GM18907 (cell line): ENCODE measurements at regions not wholly inside any gene's neighbourhood (a gene's known extent, or its start where the extent isn't known, plus 50 kb on each side); places are given as distances from the start of the nearest gene placed in this dataset.
"Not testable (repeated sequence)": the region's sequence is repeated elsewhere in the genome, so short reads cannot be mapped to it uniquely, and the experiment has no call there.

Source experiments
- ATAC-seq: cut with Tn5 transposase; IDR thresholded peaks from one replicate; pipeline ENCODE4 v1.9.1; 2021; ENCODE audit warnings: mild to moderate bottlenecking, moderate library complexity; ENCODE audit not compliant: unreplicated experiment

DNA sequence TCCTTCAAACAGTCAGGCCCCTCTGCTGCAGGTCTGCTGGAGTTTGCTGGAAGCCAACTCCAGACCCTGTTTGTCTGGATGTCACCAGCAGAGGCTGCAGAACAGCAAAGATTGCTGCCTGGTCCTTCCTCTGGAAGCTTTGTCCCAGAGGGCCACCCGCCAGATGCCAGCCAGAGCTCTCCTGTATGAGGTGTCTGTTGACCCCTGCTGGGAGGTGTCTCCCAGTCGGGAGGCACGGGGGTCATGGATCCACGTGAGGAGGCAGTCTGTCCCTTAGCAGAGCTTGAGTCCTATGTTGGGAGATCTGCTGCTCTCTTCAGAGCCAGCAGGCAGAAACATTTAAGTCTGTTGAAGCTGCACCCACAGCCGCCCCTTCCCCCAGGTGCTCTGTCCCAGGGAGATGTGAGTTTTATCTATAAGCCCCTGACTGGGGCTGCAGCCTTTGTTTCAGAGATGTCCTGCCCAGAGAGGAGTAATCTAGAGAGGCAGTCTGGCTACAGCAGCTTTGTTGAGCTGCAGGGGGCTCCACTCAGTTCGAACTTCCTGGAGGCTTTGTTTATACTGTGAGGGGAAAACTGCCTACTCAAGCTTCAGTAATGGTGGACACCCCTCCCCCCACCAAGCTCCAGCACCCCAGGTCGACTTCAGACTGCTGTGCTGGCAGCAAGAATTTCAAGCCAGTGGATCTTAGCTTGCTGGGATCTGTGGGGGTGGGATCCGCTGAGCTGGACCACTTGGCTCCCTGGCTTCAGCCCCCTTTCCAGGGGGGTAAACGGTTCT is 72.1 kb downstream of the OGFRL1 start:
- not testable (repeated sequence) for ATAC-seq

GRCh38 chr6:71364889-71365542 is 76.4 kb downstream of the OGFRL1 start:
- ATAC-seq: no peak

- no peak for ATAC-seq
These were observed 79.1 kb downstream of the OGFRL1 start for GRCh38 chr6:71367756-71368155.

DNA sequence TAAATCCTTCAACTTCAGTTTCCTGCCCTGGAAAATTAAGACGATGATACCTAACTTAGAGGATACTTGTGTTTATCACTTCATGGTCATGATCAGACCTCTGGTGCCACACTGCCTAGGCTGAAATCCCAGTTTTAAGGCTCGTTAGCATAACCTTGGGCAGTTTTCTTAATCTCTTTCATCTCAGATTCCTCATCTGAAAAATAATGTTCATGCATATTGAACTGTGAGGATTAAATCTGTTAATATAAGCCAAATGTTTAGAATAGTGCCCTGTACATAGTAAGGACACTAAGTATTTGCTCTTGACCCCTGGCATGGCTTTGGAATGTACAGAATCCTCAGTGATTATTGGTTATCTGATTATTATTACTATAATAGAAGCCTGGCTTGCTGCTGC is 79.7 kb downstream of the OGFRL1 start:
- ATAC-seq: no peak

GRCh38 chr6:71371559-71371958 is 82.9 kb downstream of the OGFRL1 start:
- no peak for ATAC-seq

DNA sequence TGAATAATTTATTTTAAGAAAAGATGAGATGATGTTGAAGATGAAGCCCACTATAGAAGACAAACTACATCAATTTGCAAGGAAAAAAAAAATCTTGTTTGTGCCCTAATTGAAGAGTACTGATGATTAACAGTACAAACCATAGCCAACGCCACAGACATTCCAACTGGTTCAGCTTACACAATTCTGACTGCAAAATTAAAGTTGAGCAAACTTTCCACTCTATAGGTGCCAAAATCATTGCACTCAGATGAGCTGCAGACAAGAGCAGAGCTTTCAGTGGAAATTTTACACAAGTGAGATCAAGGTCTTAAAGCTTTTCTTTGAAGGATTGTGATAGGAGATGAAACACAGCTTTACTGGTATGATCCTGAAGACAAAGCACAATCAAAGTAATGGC is 85.3 kb downstream of the OGFRL1 start:
- no peak for ATAC-seq

DNA sequence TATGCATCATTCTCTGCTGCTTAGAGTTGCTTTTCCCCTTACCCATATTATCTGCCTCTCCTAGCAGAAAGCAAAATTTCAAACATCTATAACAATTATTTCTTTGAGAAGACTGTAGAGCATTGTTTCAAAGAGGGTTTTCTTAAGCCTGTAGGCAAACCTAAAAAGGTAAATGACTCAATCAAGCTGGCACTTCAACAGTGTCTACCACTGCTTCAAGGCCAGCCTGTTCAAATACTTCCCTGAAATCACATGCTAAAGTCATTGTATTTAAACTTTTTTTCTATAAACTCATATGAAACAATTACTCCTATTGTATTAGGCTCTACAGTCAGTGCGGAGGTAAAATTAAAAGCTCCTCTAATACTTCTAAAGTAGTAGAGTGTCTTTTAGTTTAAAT is 87.1 kb downstream of the OGFRL1 start:
- ATAC-seq: no peak

DNA sequence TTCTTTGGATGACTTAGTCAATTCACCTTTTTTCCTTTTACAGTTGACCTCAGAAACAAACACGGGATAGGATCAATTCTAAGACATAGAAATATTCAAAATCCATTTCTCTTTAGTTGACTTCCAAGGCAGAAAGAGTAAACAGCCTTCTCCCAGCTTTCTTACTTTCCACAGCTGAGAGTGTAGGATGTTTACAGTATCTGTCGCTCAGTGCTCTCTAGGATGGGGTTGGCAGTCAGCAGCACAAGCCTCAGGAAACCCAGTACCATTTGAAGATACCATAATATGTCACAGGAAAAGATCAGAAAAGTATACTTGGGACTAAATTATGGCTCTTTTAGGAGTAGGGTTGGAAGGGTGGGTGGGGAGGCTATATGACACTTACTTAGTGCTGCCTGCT is 88.2 kb downstream of the OGFRL1 start:
- no peak for ATAC-seq

GRCh38 chr6:71383476-71383875 is 94.9 kb downstream of the OGFRL1 start:
- ATAC-seq: no peak

DNA sequence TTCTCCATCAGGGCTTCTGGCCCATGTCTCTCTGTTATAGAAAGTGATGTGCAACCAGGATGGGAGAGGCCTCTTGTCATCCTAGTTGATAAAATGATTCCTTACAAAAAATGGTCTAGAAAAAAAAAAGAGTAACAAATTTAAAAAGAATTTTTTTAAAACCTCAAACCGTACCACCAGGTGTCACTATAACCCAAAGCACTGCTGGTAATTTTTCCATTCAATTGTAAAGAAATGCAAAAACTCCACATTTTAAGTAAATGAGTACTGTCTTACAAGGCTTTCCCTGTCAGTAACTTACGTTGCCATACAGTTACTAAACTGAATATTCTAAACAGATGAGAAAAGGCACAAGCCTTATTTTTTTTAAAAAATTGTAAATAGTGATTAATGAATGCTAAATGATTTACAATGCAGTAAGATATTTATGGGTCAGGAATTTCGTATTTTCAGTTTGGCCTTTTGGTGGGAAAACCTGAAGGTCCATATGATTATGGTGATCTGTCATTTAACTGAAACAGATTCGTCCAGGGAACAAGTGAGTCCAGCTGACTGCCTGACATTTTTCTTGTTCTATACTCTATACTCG is 95.4 kb downstream of the OGFRL1 start:
- no peak for ATAC-seq

DNA sequence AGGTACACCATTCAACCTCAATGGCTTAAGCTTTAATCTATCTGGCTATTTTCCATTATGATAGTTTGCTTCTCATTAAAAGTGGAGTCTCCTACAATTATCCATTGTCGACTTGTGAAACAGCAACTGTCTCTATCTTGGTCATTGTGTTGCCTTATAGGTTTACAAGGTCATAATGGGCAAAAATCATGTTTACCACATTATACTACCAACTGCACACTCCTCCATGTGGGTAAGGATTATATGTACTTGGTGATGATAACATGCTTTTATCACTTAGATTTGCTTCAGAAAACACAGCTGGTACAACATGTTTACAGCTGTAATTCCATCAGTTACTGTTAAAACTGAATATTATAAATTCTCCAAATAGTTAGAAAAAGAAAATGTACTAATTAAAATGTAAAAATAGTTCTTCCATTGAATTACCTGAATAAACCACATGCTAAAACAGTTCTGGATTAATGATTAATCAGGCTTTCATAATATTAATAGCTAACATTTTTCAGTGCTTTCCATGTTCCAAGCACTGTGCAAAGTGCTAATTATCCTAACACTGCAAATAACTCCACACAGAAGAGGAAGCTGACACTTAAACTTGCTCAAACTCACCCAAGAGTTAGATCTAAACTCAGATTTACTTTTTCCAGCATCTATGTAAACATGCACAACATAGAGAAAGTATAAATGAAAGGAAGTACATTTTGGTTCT is 96.7 kb downstream of the OGFRL1 start:
- no peak for ATAC-seq

GRCh38 chr6:71386215-71386614 is 97.6 kb downstream of the OGFRL1 start:
- no peak for ATAC-seq

DNA sequence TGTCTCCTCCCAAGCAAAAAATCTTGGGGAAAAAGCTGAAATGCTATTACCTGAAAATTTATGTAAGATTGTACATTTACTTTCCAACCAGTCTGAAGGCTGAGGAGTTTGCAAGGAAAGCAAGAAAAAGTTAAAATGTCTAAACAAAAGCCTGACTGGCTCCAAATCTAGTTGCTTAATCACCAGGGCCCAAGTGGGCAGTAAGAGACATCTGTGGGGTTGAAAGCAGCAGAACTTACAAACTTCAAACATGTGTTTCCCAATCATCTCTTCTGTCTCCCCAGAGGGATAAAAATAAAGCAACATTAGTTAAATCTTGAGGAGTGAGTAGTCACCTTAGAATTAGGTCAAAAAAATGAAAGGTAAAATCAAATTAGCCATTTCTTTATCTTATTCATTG is 98.6 kb downstream of the OGFRL1 start:
- no peak for ATAC-seq

DNA sequence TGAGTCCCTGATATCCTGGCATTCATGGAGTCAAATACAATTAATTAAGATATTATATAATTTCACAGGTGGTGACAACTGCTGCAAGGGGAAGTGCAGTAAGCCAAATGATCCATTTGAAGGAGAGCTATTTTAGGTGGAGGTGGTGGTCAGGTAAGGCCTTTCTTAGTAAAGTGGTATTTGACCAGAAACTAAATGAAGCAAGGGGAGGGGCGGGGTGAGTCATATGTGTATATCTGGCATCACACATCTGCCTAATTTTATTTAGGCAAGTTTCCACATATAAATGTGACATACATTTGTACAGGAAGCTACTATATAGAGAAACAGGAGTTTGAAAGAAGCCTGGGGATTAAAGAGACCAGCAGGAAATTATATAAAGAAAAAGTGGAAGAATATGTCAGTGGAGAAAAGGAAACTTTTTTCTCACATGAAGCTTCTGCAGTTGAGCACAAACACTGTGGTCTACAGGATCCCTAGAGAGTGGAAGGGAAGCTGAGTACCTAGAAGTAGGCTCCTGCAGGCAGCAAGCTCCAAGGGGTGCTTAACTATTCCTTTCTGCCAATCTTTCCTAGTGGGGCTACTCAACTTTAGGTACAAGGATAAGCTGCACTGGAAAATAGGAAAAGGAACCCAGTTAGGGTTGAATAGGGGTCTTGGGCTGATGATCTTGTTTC is 99.6 kb downstream of the OGFRL1 start:
- peak; percentile 62 for ATAC-seq

DNA sequence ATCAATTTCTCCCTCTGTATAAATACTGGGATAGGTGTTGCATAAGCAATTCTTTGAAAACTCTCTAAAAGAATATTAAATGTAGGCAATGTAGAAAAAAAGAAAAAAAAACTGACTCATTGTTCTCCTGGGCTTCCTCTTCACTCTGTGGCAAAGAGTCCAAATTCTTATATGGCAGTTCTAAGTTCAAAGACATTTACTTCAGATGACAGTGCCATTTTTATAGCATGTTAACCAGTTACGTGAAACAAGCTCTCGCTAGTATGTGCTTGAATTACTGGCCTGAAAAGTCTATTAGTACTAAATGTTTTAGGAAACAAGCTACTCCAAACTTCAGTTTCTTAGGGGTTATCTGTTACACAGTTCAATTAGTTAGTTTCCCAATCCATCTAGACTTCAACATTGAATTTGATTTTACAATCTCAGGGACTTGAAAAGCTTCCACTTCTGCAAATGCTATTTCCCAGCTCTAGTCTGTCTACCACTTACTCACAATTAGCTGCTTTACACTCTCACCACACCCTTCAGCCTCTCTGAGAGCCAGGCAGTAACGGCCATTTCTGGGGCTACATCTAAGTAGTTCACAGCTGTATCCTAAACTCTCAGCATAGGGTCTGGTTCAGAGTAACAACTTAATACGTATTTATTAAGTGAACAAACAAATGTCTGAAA is 100.4 kb downstream of the OGFRL1 start:
- ATAC-seq: no peak

- ATAC-seq: no peak
These were observed 102.5 kb downstream of the OGFRL1 start for GRCh38 chr6:71391126-71391525.

DNA sequence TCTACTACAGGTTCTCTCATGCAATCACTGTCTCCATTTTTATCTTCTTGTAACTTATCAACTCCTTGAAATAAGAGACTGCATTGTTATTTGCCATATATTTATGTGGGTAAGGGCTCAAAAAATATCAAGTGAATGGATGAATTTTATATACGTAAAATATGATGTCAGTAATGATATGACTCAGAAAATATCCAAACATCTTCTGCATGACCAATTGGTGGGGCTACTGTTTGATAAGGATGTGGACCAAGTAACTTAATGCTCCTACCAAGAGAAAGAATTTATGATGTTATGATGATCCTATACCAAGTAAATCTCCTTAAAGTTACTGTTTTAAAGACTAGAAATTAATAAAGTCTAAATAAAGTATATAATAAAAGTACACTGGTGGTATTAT is 103.7 kb downstream of the OGFRL1 start:
- no peak for ATAC-seq

GRCh38 chr6:71393471-71393870 is 104.9 kb downstream of the OGFRL1 start:
- no peak for ATAC-seq

GRCh38 chr6:71393981-71394432 is 105.4 kb downstream of the OGFRL1 start:
- no peak for ATAC-seq

DNA sequence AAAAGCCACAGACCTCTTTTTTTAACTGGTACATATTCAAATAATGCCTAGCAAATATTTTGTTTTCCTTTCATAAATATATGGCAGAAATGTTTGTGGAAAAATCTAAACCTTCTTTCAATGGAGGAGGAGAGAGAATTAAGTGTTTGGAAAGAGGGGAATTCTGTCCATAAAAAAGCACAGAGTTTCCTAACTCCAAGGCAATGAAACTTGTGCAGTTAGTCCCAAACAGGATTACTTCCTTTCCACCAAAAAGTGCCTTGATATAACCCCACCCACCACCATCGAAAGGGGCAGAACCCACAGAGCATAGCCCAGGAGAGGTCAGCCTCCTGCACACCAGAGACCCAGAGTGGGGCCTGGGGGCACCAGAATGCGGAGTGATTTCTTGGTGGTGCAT is 106.3 kb downstream of the OGFRL1 start:
- ATAC-seq: no peak
